ELF-1 (cell line): ENCODE measurements at regions not wholly inside any gene's neighbourhood (a gene's known extent, or its start where the extent isn't known, plus 50 kb on each side); places are given as distances from the start of the nearest gene placed in this dataset.
"Not testable (repeated sequence)": the region's sequence is repeated elsewhere in the genome, so short reads cannot be mapped to it uniquely, and the experiment has no call there.

Experiments
- DNase-seq: peaks from one replicate; pipeline ENCODE4 v3.0.0-alpha.2; 2016; ENCODE audit warnings: low read depth, low spot score

DNA sequence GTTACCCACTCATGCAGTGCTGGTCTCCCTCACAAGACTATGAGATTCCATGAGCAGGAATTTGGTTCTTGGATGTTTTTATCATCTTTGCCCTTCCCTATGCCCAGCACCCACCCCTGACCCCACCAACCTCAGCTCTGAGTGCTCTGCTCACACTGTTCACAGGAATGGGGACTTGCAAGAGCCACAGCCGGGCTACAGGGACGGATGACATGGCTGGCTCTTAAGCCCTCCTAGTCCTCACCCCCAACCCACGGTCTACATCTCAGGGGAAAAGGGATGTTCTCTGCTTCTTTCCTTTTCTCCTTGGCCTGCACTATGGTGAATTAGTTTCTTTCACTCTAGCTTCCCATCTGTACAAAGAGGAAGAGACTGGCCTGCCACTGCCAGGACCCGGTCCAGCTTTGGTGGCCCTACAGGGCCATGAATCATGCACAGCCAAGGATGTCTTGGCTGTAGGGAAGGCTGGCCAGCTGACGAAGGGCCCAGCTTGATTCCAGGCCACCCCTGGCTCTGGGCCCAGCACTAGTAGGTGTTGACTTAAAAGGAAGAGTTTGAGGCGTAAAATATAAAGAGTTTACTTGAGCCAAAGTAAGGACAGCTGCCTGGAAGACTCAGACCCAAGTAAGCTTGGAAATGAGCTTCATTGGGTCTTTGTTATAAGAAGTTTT is 79.7 kb upstream of the MTLN start:
- not testable (repeated sequence) for DNase-seq

- not testable (repeated sequence) for DNase-seq
These were observed 75.5 kb upstream of the MTLN start for GRCh38 chr2:110287817-110288216.

DNA sequence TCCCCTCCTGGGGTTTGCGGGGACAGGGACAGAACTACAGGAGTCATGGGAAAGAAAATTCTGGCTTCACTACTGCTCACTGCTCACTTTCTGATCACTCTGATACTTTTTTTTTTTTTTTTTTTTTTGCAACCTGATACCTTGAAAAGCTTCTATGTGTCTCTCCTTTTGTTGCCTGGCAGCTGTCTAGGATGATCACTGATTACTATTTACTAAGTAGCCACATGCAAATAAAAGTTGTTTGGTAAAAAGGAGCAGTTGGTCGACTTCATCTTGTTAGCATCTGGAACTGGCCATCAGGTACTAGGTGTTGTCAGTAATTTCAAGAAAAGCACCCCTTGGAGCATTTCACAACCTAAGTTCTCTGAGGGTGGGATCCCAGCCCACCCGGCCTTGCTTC is 74.9 kb upstream of the MTLN start:
- DNase-seq: not testable (repeated sequence)

DNA sequence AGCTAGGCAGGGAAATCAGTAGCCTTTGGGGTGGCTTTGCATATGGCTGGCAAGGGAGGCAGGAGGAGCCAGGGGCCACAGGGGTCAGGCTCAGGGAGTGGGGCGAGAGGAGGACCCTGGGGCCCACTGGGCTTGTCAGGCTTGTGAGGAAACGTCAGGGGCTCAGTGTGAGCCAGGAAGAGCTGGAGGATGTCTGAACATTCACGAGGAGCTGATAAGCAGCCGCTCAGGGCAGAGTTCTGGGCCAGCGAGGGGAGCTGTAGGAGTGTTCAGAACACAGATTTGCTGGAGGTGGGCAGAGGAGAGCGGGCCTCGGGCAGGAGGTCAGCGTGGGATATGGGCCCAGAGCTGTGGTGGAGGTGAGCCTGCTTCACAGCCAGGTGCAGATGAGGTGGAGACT is 72.7 kb upstream of the MTLN start:
- DNase-seq: not testable (repeated sequence)

GRCh38 chr2:110280804-110281203 is 68.5 kb upstream of the MTLN start:
- DNase-seq: not testable (repeated sequence)

DNA sequence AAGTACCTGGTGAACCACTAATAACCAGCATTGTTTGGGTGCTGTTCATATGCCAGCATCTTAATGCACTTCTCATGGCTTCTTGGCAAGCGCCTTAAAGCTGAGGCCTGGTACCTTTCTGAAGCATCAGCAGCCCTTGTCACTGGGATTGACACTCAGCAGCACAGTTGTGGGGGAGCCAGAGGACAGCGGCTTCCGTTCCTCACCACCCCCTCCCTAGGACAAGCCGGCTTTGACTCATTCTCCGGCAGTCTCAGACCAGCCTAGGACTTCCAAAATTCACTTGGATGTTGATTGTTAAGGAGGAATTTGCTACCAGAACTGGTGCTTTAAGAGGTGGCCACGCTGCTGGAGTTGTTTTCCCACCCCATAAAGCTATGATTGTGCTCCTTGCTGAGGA is 64.7 kb upstream of the MTLN start:
- DNase-seq: not testable (repeated sequence)

DNA sequence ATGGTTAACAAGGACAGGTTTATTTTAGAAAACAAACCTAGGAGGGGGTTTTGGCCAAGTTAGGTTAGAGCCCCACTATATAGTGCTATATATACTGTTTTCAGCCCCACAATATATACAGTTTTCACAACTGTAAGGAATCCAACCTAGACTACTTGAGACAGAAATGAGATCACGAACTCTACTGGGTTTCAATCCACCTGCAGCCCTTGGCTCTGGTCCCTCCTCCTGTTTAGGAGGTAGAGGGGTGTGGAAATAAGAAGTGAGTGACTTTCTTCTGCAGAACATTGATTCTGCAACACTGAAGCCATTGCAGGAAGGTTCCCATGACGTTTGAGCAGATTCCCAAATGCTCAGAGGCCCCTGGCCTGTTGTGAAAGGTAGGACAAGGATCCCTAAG is 63.7 kb upstream of the MTLN start:
- not testable (repeated sequence) for DNase-seq

DNA sequence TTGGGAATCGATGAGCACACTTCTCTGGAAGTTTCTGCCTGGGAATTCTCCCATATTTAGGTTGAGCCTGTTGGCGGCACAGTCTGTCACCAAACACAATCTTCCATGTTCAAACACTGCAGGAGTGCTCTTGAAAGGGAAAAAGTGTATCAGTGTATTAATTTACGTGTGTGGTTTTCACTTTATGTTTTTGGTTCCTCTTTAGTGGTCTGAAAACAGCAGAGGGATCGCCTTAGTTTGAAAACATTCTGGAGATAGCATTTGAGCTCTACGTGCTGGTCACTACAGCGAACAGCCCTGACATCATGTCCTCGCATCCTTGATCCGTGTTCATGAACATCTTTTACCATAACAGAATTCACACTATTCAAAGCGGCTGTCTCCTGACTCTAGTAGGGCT is 57.3 kb upstream of the MTLN start:
- not testable (repeated sequence) for DNase-seq

- DNase-seq: not testable (repeated sequence)
These were observed 55.6 kb upstream of the MTLN start for GRCh38 chr2:110267828-110268407.

GRCh38 chr2:110264804-110265203 is 52.5 kb upstream of the MTLN start:
- DNase-seq: not testable (repeated sequence)

DNA sequence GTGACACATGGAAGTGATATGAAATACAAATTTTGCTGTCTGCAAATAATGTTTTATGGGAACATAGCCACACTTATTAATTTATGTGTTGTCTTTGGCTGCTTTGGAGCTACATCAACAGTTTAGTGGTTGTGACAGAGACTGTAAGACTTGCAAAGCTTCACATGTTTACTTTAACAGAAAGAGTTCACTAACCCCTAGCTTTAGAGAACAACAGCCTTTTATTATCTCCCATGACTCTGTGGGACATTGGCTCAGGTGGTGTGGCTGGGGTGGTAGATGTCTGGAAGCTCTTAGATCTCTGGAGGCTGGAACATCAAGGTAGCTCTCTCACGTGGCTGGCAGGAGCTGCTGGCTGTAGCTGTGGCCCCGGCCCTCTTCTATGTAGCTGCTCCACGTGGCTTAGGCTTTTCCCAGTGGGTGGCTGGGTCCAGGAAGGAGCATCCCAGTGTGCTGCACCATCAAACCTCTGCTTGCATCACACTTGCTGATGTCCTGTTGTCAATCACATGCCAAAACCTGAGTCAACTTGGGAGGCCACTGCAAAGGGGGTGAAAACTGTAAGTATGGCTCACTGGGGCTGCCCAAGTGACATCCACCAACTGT is 51.8 kb upstream of the MTLN start:
- DNase-seq: not testable (repeated sequence)

DNA sequence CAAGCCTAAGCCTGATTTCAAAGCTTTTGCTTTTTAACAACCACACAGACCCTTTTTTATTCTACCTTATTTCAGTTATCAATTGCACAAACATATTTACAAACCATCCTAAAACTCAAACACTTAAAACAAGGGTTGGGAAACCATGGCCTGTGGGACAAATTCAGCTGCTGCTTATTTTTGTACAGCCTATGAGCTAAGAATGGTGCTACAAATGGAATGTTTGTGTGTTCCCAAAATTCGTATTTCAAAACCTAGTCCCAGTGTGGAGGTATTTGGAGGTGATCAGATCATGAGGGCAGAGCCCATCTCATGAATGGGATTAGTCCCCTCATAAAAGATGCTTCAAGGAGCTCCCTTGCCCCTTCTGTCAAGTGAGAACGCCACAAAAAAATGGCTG is 51.1 kb upstream of the MTLN start:
- DNase-seq: not testable (repeated sequence)
